Activated CD4-positive, alpha-beta memory T cell treated with anti-CD3 and anti-CD28 coated beads, Interleukin-2, amount 10 ng/mL, durations not matched to agents 7 days and 5 days (primary cell): ENCODE measurements at regions not wholly inside any gene's neighbourhood (a gene's known extent, or its start where the extent isn't known, plus 50 kb on each side); places are given as distances from the start of the nearest gene placed in this dataset.

ENCODE experiments used
- CTCF ChIA-PET: fragments of 350-600 bp; sonication (Branson Sonifier 250); formaldehyde crosslinking; loops from one replicate; lab custom pipeline; 2021; ENCODE audit warnings: antibody characterized with exemption, inconsistent platforms; lab: Charles Lee
- POLR2A ChIA-PET: fragments of 350-600 bp; sonication (Branson Sonifier 250); formaldehyde crosslinking; loops from one replicate; lab custom pipeline; 2021; ENCODE audit warnings: antibody characterized with exemption; lab: Charles Lee
- DNase-seq: peaks from one replicate; pipeline ENCODE4 v3.0.0-alpha.2; 2020
- H3K27ac Mint-ChIP-seq: one replicate; pipeline ENCODE4 v1.8.0; 2021; ENCODE audit warnings: mild to moderate bottlenecking, mixed read lengths
- H3K27me3 Mint-ChIP-seq: one replicate; pipeline ENCODE4 v1.8.0; 2021; ENCODE audit warnings: mixed read lengths
- H3K36me3 Mint-ChIP-seq: one replicate; pipeline ENCODE4 v1.8.0; 2021; ENCODE audit warnings: low read depth, mixed read lengths
- H3K4me1 Mint-ChIP-seq: one replicate; pipeline ENCODE4 v1.8.0; 2021; ENCODE audit warnings: mixed read lengths
- H3K4me3 Mint-ChIP-seq: one replicate; pipeline ENCODE4 v1.8.0; 2021; ENCODE audit warnings: mild to moderate bottlenecking, mixed read lengths
- H3K9me3 Mint-ChIP-seq: one replicate; pipeline ENCODE4 v1.8.0; 2021; ENCODE audit warnings: mixed read lengths

DNA sequence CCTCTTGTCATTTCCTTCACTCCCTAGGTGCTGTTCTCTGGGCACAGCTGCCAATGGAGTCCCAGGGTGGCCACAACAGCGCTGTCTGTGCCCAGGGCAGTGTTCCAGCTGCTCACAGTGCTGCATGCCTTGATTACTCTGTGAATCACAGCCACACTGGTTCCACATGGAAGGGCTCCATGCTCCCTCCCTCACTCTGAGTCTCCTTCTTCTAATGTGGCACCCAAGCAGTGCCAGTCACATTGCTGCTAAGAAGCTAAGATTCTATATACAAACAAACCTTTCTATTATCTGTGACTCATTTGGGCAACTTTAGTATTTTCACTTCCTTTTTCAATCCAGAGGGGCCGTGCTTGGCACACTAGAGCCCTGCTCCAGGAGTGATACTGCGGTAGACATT, 248.7 kb downstream of the TDRD3 start:
- Mint-ChIP-seq H3K4me3 (no peak overlapping the region), H3K36me3 (no peaks in the 10 kb centered on the region), H3K9me3 (no peaks in the 10 kb centered on the region), H3K4me1 (no peaks in the 10 kb centered on the region), H3K27ac (no peak overlapping the region), H3K27me3 (no peaks in the 10 kb centered on the region)
- ChIA-PET CTCF (no interaction called here), POLR2A (no interaction called here)
- DNase-seq = no peak

DNA sequence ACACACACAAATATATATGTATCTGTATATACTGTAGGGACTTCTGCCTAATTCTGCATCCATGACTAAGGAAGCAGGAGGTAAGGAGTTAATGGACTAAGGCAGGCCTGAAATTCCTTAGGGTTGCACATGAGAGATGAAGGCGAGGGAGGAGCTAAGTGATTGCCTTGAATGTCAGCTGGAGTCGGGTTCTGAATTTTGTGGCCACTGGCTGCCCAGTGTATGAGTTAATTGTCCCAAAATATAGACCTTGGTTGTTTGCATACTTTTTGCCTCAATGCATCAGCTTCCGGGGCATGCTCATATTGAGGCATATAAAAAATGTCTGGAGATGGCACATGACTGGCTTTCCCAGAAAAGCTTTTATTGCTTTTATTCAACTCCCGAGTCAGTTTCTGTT, 245.5 kb downstream of the TDRD3 start:
- no peaks in the 10 kb centered on the region for H3K4me1 Mint-ChIP-seq
- DNase-seq = no peak
- CTCF ChIA-PET = no interaction called here
- no peak overlapping the region for H3K27ac Mint-ChIP-seq
- no peaks in the 10 kb centered on the region for H3K27me3 Mint-ChIP-seq
- H3K4me3 Mint-ChIP-seq = no peak overlapping the region
- no peaks in the 10 kb centered on the region for H3K36me3 Mint-ChIP-seq
- H3K9me3 Mint-ChIP-seq = no peaks in the 10 kb centered on the region
- POLR2A ChIA-PET = no interaction called here

DNA sequence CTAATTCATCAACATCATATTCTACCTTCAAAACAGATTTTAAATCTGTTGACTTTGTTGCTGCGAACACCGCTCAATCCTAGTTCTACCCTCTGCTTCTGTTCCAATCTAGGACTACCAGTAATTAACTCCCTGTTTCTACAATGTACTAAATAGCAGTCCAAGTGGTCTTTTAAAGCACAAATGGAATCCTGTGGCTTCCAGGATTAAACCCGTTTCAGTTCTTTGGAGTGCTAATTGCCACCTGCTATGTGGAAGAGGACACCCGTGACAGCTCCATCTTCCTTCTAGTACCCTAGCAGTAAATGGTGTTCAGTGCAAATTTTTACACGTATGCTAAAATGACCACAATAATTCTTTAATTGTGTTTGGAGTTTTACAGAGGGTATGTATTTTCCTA, 232.1 kb downstream of the TDRD3 start:
- H3K27me3 Mint-ChIP-seq = peaks cover 9% of the 10 kb centered on the region
- ChIA-PET POLR2A (no interaction called here), CTCF (no interaction called here)
- no peak overlapping the region for H3K4me3 Mint-ChIP-seq
- no peaks in the 10 kb centered on the region for H3K36me3 Mint-ChIP-seq
- no peaks in the 10 kb centered on the region for H3K9me3 Mint-ChIP-seq
- peaks cover 3% of the 10 kb centered on the region for H3K4me1 Mint-ChIP-seq
- DNase-seq = no peak
- no peak overlapping the region for H3K27ac Mint-ChIP-seq

DNA sequence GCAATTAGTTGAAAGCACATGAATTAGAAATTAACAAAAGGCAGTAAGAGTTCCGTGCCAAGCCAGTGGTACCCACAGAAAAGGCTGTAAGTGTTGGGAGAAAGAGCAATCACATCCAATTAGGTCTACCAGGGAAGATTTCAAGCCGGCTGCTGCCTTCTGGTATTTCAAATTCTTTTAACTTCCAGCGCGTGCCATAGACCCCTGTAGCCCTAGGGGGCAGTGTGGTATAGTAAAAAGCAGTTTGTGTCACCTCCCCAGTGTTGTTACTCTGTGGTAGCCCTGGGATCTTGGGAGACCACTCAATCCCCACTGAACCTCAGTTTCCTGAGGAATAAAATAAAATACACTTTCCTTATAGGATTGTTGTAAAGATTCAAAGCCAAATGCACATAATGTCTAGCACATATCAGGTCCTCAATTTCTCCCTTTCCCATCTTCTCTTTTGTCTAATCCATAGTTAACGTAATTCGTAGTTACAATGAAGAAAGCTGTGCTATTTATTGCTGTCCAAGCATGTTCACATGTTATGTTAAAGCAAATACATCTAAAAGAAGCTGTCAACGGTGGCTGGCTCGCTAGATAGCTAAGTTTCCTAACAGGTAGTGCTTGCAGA, 230.2 kb downstream of the TDRD3 start:
- Mint-ChIP-seq H3K27me3 (peaks cover 9% of the 10 kb centered on the region), H3K9me3 (no peaks in the 10 kb centered on the region), H3K4me1 (peaks cover 3% of the 10 kb centered on the region), H3K36me3 (no peaks in the 10 kb centered on the region), H3K4me3 (no peak overlapping the region), H3K27ac (no peak overlapping the region)
- ChIA-PET POLR2A (no interaction called here), CTCF (interaction anchor here (0.6 kb wide), 1 partner anchor 230 kb away, joined by 4 read pairs; the partner anchor contains the start of gene TDRD3)
- DNase-seq = peak; percentile 17
